ENCODE measurements at regions not wholly inside any gene's neighbourhood (a gene's known extent, or its start where the extent isn't known, plus 50 kb on each side); places are given as distances from the start of the nearest gene placed in this dataset.

DNA sequence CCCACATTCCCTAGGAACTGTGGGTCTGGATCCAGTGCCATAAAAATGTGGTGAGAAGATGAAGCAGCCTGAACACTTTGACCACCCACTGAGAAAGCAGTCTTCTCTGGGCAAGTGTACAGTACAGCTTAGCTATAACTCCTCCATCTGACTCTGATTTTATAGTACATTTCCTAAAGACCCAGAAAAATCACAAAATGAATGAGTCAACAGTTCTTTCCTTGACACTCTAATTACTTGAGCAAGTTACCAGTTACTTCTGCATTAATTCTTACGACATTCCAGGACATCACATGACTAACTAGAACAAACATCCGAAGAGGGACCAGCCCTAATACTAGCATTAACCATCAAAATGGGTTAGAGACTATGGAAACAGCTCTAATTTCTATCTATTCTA, 148.1 kb upstream of the PEX5L start:
- Histone ChIP-seq H3K4me1 (ENCODE audit: control insufficient read depth in 1 of 2, insufficient read depth in 1 of 2, low read depth in 1 of 2, low read length in 1 of 2) (no peaks in the 10 kb centered on the region), H3K4me3 (ENCODE audit: low read depth in 1 of 2, low read length in 1 of 2) (no peak overlapping the region), H3K36me3 (no peaks in the 10 kb centered on the region), H3K27ac (no peak overlapping the region), H3K9me3 (no peaks in the 10 kb centered on the region), H3K27me3 (no peaks in the 10 kb centered on the region)
- TF ChIP-seq, protein P1, sequence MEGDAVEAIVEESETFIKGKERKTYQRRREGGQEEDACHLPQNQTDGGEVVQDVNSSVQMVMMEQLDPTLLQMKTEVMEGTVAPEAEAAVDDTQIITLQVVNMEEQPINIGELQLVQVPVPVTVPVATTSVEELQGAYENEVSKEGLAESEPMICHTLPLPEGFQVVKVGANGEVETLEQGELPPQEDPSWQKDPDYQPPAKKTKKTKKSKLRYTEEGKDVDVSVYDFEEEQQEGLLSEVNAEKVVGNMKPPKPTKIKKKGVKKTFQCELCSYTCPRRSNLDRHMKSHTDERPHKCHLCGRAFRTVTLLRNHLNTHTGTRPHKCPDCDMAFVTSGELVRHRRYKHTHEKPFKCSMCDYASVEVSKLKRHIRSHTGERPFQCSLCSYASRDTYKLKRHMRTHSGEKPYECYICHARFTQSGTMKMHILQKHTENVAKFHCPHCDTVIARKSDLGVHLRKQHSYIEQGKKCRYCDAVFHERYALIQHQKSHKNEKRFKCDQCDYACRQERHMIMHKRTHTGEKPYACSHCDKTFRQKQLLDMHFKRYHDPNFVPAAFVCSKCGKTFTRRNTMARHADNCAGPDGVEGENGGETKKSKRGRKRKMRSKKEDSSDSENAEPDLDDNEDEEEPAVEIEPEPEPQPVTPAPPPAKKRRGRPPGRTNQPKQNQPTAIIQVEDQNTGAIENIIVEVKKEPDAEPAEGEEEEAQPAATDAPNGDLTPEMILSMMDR (IDR thresholded peaks at IDR 0.05): no peak

DNA sequence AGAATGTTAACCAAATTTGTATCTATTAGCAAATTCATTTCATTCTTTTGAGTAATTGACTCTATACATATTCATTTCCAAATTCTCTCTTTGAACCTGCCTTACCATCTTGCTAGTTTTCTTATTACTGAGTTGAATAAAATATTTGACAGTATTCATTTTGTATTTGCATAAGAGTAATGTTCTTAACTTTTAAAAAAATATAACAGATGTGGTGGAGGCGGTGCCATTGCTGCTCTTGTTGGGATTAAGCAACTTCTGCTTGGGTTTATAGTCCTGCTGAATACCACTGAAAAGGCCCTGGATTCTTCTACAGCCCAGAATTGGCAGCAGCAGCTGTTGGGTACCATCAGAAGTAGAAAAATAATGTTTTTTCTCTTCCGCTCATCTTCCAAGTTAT, 148.9 kb upstream of the PEX5L start:
- Histone ChIP-seq H3K27ac (no peak overlapping the region), H3K36me3 (no peaks in the 10 kb centered on the region), H3K27me3 (no peaks in the 10 kb centered on the region), H3K9me3 (no peaks in the 10 kb centered on the region), H3K4me3 (ENCODE audit: low read depth in 1 of 2, low read length in 1 of 2) (no peak overlapping the region), H3K4me1 (ENCODE audit: control insufficient read depth in 1 of 2, insufficient read depth in 1 of 2, low read depth in 1 of 2, low read length in 1 of 2) (no peaks in the 10 kb centered on the region)
- TF ChIP-seq, protein P1 (IDR thresholded peaks at IDR 0.05): no peak

DNA sequence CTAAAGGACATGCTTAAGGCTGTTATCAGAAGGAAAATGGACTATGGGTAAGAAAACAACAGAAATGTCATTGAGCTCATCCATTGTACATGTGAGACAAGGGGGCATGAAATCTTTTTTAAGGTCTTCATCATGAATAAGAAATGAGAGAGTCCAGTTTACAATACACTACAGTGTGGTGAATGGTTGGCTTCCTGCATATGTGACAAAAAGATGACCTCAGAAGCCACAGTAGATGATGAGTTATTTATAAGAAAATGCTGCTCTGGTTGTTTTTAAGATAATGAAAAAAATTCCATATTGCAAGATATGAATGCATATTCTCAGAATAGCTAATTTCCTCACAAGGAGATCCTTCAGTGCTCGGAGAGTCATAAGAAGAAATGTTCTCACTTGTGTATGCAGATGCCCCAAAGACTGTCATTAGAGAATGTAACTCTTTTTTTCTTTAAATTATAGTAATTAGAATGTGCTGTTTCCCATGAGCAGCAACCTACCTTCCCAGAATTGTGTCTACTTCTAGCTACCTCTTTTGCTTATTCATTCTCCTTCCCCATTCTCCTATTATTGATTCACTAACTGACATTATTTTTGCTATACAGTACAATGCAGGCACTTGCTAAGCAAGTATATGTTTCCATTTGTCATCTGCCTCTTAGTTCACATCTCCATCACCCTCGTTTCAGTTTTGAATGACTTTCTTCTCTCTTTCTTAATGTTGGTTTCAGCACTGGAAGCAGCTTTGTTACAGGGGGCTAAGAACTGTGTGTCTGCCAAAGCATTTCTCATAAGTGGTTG, 152.0 kb upstream of the PEX5L start:
- no peaks in the 10 kb centered on the region for H3K4me1 ChIP-seq (ENCODE audit: control insufficient read depth in 1 of 2, insufficient read depth in 1 of 2, low read depth in 1 of 2, low read length in 1 of 2)
- H3K27me3 ChIP-seq: no peaks in the 10 kb centered on the region
- TF ChIP-seq, protein P1 (IDR thresholded peaks at IDR 0.05): no peak
- no peaks in the 10 kb centered on the region for H3K36me3 ChIP-seq
- H3K27ac ChIP-seq: no peak overlapping the region
- no peaks in the 10 kb centered on the region for H3K9me3 ChIP-seq
- H3K4me3 ChIP-seq (ENCODE audit: low read depth in 1 of 2, low read length in 1 of 2): no peak overlapping the region

DNA sequence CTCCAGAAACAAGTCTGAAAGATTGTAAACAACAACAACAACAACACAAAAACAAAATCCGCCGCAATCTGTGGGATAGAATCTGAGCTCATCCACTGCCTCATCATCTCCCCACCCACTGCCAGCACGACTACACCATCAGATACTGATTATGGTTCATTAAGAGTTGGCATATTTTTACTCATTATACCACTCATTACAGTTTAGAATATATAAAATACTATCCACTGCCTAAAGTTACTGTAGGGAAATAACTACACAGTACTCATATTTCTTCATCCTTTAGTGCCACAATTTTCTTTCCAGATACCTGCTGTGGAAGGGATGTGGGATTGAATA, 152.5 kb upstream of the PEX5L start:
- Histone ChIP-seq H3K27ac (no peak overlapping the region), H3K4me3 (ENCODE audit: low read depth in 1 of 2, low read length in 1 of 2) (no peak overlapping the region), H3K4me1 (ENCODE audit: control insufficient read depth in 1 of 2, insufficient read depth in 1 of 2, low read depth in 1 of 2, low read length in 1 of 2) (no peaks in the 10 kb centered on the region), H3K36me3 (no peaks in the 10 kb centered on the region), H3K27me3 (no peaks in the 10 kb centered on the region), H3K9me3 (no peaks in the 10 kb centered on the region)
- TF ChIP-seq, protein P1 (IDR thresholded peaks at IDR 0.05): no peak

DNA sequence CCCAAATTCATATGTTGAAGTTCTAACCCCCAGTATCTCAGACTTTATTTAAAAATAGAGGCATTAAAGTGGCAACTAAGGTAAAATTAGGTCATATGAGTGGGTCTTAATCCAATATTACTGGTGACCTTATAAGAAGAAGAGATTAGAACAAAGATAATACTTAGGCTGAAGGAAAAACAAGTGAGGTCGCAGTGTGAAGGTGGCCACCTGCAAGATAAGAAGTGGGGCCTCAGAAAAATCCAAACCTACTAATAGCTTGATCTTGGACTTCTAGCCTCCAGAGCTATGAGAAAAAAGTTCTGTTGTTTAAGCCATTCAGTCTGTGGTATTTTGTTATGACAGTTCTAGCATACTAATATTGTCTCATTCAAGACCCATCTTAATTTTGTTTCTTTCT, 159.9 kb upstream of the PEX5L start:
- TF ChIP-seq, protein P1 (IDR thresholded peaks at IDR 0.05): no peak
- H3K9me3 ChIP-seq: peaks cover 3% of the 10 kb centered on the region
- H3K27ac ChIP-seq: no peak overlapping the region
- no peak overlapping the region for H3K4me3 ChIP-seq (ENCODE audit: low read depth in 1 of 2, low read length in 1 of 2)
- H3K36me3 ChIP-seq: no peaks in the 10 kb centered on the region
- no peaks in the 10 kb centered on the region for H3K4me1 ChIP-seq (ENCODE audit: control insufficient read depth in 1 of 2, insufficient read depth in 1 of 2, low read depth in 1 of 2, low read length in 1 of 2)
- H3K27me3 ChIP-seq: no peaks in the 10 kb centered on the region

Measured in neutrophil (primary cell).